RWPE1 (cell line): ENCODE measurements at regions not wholly inside any gene's neighbourhood (a gene's known extent, or its start where the extent isn't known, plus 50 kb on each side); places are given as distances from the start of the nearest gene placed in this dataset.

Experiments used
- CTCF ChIA-PET: fragments of 350-600 bp; sonication (Branson Sonifier 250); formaldehyde crosslinking; extraction: SDS; loops from one replicate; lab custom pipeline; 2021; lab: Yijun Ruan, JAX
- POLR2A ChIA-PET: fragments of 400-600 bp; formaldehyde crosslinking; extraction: SDS; loops from one replicate; lab custom pipeline; 2020; ENCODE audit warnings: antibody characterized with exemption; ENCODE audit not compliant: low non-redundant PET; lab: Yijun Ruan, JAX
- DNase-seq: peaks from one replicate; pipeline ENCODE4 v3.0.0; 2012; ENCODE audit warnings: low spot score
- H3K27ac ChIP-seq: fragments of 450-650 bp; 2 replicates; pipeline ENCODE4 v1.5.1; 2017
- TF ChIP-seq, protein P1 (sequence below): fragments of 450-650 bp; conservative IDR thresholded peaks from 2 replicates; pipeline ENCODE4 v1.5.1; 2017; ENCODE audit warnings: low read depth, mild to moderate bottlenecking

DNA sequence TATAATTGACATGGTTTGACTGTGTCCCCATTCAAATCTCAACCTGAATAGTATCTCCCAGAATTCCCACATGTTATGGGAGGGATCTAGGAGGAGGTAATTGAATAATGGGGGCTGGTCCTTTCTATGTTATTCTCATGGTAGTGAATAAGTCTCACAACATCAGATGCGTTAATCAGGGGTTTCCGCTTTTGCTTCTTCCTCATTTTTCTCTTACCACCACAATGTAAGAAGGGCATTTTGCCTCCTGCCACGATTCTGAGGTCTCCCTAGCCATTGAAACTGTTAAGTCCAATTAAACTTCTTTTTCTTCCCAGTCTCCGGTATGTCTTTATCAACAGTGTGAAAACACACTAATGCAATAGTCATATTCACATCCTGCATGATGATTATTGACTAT, 1073.3 kb upstream of the CDH2 start:
- ChIA-PET CTCF (no interaction called here), POLR2A (no interaction called here)
- H3K27ac ChIP-seq, result no peak overlapping the region
- no peak for DNase-seq
- TF ChIP-seq, protein P1, sequence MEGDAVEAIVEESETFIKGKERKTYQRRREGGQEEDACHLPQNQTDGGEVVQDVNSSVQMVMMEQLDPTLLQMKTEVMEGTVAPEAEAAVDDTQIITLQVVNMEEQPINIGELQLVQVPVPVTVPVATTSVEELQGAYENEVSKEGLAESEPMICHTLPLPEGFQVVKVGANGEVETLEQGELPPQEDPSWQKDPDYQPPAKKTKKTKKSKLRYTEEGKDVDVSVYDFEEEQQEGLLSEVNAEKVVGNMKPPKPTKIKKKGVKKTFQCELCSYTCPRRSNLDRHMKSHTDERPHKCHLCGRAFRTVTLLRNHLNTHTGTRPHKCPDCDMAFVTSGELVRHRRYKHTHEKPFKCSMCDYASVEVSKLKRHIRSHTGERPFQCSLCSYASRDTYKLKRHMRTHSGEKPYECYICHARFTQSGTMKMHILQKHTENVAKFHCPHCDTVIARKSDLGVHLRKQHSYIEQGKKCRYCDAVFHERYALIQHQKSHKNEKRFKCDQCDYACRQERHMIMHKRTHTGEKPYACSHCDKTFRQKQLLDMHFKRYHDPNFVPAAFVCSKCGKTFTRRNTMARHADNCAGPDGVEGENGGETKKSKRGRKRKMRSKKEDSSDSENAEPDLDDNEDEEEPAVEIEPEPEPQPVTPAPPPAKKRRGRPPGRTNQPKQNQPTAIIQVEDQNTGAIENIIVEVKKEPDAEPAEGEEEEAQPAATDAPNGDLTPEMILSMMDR, result no peak

DNA sequence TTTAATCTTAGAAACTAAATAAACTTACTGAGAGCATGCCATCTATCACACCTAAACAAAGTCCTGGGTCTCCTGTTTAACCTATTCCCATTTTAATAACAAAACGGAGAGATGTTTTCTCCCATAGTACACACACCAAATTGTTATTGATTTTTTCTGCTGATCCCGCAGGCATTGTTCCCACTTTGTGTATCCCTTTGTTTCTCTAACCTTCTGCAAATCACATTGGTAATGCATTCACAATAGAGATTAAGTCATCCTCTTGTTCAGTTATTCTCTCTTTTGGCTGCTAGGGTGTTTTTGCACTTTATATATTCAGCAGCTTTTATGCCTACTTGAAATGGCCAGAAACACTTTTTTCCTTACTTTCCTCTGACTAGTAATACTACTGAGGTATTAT, 1071.9 kb upstream of the CDH2 start:
- TF ChIP-seq, protein P1, result no peak
- CTCF ChIA-PET, result no interaction called here
- H3K27ac ChIP-seq, result no peak overlapping the region
- POLR2A ChIA-PET, result no interaction called here
- DNase-seq, result no peak

DNA sequence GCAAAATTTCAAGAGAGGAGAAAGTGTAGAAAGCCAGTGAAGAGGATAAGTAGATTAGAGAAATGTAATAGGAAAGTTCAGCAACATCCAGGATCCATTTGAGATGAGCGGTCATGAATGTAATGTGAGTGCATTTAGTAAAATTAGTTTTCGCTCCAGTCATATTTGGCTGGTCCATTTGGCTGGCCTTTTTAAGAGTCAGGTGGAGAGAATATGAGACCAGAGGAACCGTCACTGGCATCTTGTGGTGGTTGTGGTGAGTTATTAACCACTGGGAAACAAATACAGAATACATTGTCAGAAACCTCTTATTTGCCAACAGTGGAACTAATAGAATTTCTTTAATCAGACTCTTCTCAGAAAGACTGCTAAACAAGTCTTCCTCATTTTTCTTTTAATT, 1064.3 kb upstream of the CDH2 start:
- no peak overlapping the region for H3K27ac ChIP-seq
- TF ChIP-seq, protein P1, result no peak
- CTCF ChIA-PET, result no interaction called here
- POLR2A ChIA-PET, result no interaction called here
- DNase-seq, result no peak

DNA sequence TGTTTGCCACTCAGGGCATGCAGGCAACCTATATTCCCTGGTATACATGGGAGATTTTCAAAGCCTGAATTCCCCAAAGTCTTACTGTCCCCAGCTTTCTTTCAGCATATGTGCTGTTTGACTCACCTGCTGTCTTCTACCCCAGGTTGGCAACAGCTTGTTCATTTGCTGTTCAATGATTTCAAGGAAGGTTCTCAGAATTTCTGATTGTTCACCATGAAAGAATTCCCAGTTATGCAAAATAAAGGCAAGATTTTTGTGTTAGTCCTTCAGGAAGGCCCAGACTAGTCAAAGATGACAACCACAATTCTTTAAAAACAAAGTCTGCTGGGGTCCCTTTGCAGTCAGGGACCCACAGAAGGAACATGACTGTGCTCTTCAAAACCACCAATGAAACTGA, 1057.8 kb upstream of the CDH2 start:
- no peak overlapping the region for H3K27ac ChIP-seq
- no peak for DNase-seq
- ChIA-PET CTCF (interaction anchor here (0.5 kb wide), 1 partner anchor 129 kb away, joined by 4 read pairs; no protein-coding TSS in a partner anchor), POLR2A (no interaction called here)
- TF ChIP-seq, protein P1, result no peak

DNA sequence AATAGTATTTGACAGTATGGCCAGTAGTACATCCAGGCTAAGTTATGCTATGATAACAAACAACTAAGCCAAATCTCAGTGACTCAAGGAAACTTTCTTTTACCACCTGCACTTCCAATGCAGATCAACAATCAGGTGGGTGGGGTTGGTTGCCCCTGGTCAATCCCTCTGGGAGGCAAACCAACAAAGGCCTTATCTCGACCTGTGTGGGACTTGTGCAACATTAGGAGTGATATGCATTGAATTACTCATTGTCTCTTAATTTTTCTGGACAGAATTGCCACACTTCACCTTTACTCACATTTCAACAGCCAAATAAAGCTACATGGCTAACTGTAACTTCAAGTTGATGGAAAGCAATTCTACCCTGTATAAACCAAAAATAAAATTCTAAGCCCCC, 1049.3 kb upstream of the CDH2 start:
- DNase-seq, result no peak
- TF ChIP-seq, protein P1, result no peak
- POLR2A ChIA-PET, result no interaction called here
- CTCF ChIA-PET, result interaction anchor here (0.7 kb wide), 1 partner anchor 251 kb away, joined by 3 read pairs; no protein-coding TSS in a partner anchor
- H3K27ac ChIP-seq, result no peak overlapping the region

DNA sequence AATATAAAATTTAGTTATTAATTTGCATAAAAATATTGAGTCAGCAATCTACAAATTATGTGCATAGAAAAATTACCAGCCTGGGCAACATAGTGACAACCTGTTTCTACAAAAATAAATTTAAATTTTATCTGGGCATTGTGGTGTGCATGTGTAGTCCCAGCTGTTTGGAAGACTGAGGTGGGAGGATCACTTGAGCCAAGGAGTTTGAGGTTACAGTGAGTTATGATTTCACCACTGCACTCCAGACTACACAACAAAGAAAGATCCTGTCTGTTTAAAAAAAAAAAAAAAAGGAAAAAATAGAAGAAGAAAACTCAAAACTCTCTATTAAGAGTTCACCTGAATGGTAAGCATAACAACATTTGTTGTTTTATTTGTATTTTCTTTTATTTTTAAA, 1048.4 kb upstream of the CDH2 start:
- ChIA-PET POLR2A (no interaction called here), CTCF (no interaction called here)
- H3K27ac ChIP-seq, result no peak overlapping the region
- DNase-seq, result no peak
- TF ChIP-seq, protein P1, result no peak

DNA sequence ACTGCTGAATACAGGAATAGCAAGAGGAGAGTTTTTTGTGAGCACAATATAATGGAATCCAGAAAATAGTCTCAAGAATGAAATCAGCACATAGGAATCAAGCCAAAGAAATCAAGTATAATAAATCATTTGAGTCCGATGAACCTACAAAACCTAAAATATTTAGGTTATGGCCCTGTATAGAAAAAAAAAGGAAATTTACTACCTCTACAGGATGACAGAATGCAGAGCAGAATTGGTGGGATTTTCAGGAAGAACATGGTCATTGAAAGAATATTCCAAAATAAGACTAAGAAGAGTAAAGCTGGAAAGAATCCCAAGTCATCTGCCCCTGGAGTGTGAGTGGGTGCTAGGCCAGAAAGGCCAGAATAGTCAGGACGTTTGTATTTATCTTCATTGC, 1041.2 kb upstream of the CDH2 start:
- TF ChIP-seq, protein P1, result no peak
- ChIA-PET POLR2A (no interaction called here), CTCF (no interaction called here)
- H3K27ac ChIP-seq, result no peak overlapping the region
- no peak for DNase-seq
